SU-DHL-6 (cell line): ENCODE measurements at regions not wholly inside any gene's neighbourhood (a gene's known extent, or its start where the extent isn't known, plus 50 kb on each side); places are given as distances from the start of the nearest gene placed in this dataset.

Experiments
- CTCF ChIP-seq: fragments of 200-600 bp; sonication (generic); IDR thresholded peaks from one replicate; pipeline ENCODE4 v1.5.1; 2017; ENCODE audit warnings: antibody characterized with exemption, mild to moderate bottlenecking, low read length, moderate library complexity; ENCODE audit not compliant: insufficient read depth, poor library complexity, severe bottlenecking
- EZH2phosphoT487 ChIP-seq: fragments of 200-600 bp; sonication (generic), shearing (Covaris generic); conservative IDR thresholded peaks from 2 replicates; pipeline ENCODE4 v1.6.1; 2018; ENCODE audit warnings: mild to moderate bottlenecking, antibody characterized with exemption, low read length, moderate library complexity, mixed read lengths

GRCh38 chr21:19981938-19982337 is 1016.3 kb upstream of the NCAM2 start:
- TF ChIP-seq CTCF (no peak), EZH2phosphoT487 (no peak)
